GM12878 (cell line): ENCODE measurements at regions not wholly inside any gene's neighbourhood (a gene's known extent, or its start where the extent isn't known, plus 50 kb on each side); places are given as distances from the start of the nearest gene placed in this dataset.

Source experiments
- CEBPB ChIP-seq, 2 experiments: fragments of 150-350 bp in 1 of 2; IDR thresholded peaks; 2 replicates each; pipeline ENCODE4 v1.6.1; 2012 to 2014; ENCODE audit warnings: low read depth in 2 of 2, low read length in 2 of 2, borderline replicate concordance in 1 of 2, inconsistent platforms in 1 of 2
- CTCF ChIP-seq, 3 experiments: IDR thresholded peaks in 2 of 3; conservative IDR thresholded peaks in 1 of 3; 2 replicates each; pipeline ENCODE4 v1.5.1; 2011; ENCODE audit warnings: low read depth in 3 of 3, low read length in 3 of 3, mild to moderate bottlenecking in 3 of 3, control low read depth in 2 of 3, moderate library complexity in 2 of 3, inconsistent platforms in 1 of 3, mixed read lengths in 1 of 3; ENCODE audit not compliant: control insufficient read depth in 2 of 3, insufficient read depth in 1 of 3; ENCODE audit errors: extremely low read depth in 1 of 3
- E2F8 ChIP-seq: fragments of 450-650 bp; IDR thresholded peaks from 2 replicates; pipeline ENCODE4 v1.6.1; 2018; ENCODE audit warnings: mild to moderate bottlenecking, low read depth, moderate library complexity; ENCODE audit not compliant: partially characterized antibody
- EZH2 ChIP-seq: IDR thresholded peaks from 2 replicates; pipeline ENCODE4 v1.6.1; 2012; ENCODE audit warnings: low read depth, mild to moderate bottlenecking, control low read depth, inconsistent platforms, low read length, borderline replicate concordance; ENCODE audit not compliant: control insufficient read depth
- PAX8 ChIP-seq: fragments of 450-650 bp; IDR thresholded peaks from 2 replicates; pipeline ENCODE4 v1.6.1; 2017; ENCODE audit warnings: mild to moderate bottlenecking, moderate library complexity
- POLR2AphosphoS5 ChIP-seq: IDR thresholded peaks from 2 replicates; pipeline ENCODE4 v1.6.1; 2011; ENCODE audit warnings: mild to moderate bottlenecking, low read length, inconsistent platforms
- REST ChIP-seq: IDR thresholded peaks from 2 replicates; pipeline ENCODE4 v1.6.1; 2012; ENCODE audit warnings: mild to moderate bottlenecking, low read depth, low read length
- RFX5 ChIP-seq: IDR thresholded peaks from 2 replicates; pipeline ENCODE4 v1.6.1; 2011; ENCODE audit warnings: low read depth, low read length, improper control_type of control experiment
- SIX5 ChIP-seq: IDR thresholded peaks from 2 replicates; pipeline ENCODE4 v1.6.1; 2011; ENCODE audit warnings: mild to moderate bottlenecking, low read depth, low read length, moderate library complexity; ENCODE audit not compliant: severe bottlenecking
- SKIL ChIP-seq: fragments of 450-650 bp; IDR thresholded peaks from 2 replicates; pipeline ENCODE4 v1.6.1; 2017; ENCODE audit warnings: mild to moderate bottlenecking, low read depth, inconsistent platforms; ENCODE audit not compliant: poor library complexity, severe bottlenecking
- SP1 ChIP-seq: IDR thresholded peaks from one replicate; pipeline ENCODE4 v1.6.1; 2011; ENCODE audit warnings: low read depth, low read length
- YY1 ChIP-seq: IDR thresholded peaks from 2 replicates; pipeline ENCODE4 v1.6.1; 2011; ENCODE audit warnings: low read depth, mild to moderate bottlenecking, low read length

GRCh38 chr1:80536461-80536860 lies 1264.3 kb upstream of the ADGRL2 start:
- no peak for TF ChIP-seq RFX5
- TF ChIP-seq REST = no peak
- no peak for TF ChIP-seq SKIL
- no peak for TF ChIP-seq SP1
- no peak for TF ChIP-seq PAX8
- no peak for TF ChIP-seq CTCF (IDR thresholded peaks at IDR 0.05 in 2 of 3, conservative IDR thresholded peaks at IDR 0.05 in 1 of 3; ENCODE audit: control insufficient read depth in 2 of 3, extremely low read depth in 1 of 3, insufficient read depth in 1 of 3, low read depth in 3 of 3, low read length in 3 of 3)
- no peak for TF ChIP-seq CEBPB (IDR thresholded peaks at IDR 0.05; ENCODE audit: borderline replicate concordance in 1 of 2, low read depth in 2 of 2, low read length in 2 of 2)
- no peak for TF ChIP-seq YY1
- TF ChIP-seq EZH2 = no peak
- no peak for TF ChIP-seq E2F8
- TF ChIP-seq POLR2AphosphoS5 = no peak
- TF ChIP-seq SIX5 = no peak
